HG02884 (cell line): ENCODE measurements at regions not wholly inside any gene's neighbourhood (a gene's known extent, or its start where the extent isn't known, plus 50 kb on each side); places are given as distances from the start of the nearest gene placed in this dataset.
"Not testable (repeated sequence)": the region's sequence is repeated elsewhere in the genome, so short reads cannot be mapped to it uniquely, and the experiment has no call there.

Source experiments
- ATAC-seq: cut with Tn5 transposase; IDR thresholded peaks from one replicate; pipeline ENCODE4 v1.9.1; 2021; ENCODE audit warnings: mild to moderate bottlenecking, moderate library complexity; ENCODE audit not compliant: unreplicated experiment

GRCh38 chr12:17369556-17369955 lies 720.4 kb downstream of the RERGL start:
- no peak for ATAC-seq

- no peak for ATAC-seq
These were observed 728.8 kb downstream of the RERGL start for GRCh38 chr12:17361224-17361623.

GRCh38 chr12:17358835-17359234 lies 731.2 kb downstream of the RERGL start:
- no peak for ATAC-seq

GRCh38 chr12:17357396-17357795 lies 732.6 kb downstream of the RERGL start:
- ATAC-seq = no peak

GRCh38 chr12:17352164-17352563 lies 737.8 kb downstream of the RERGL start:
- ATAC-seq = no peak

- no peak for ATAC-seq
These were observed 741.7 kb downstream of the RERGL start for GRCh38 chr12:17348311-17348710.

- ATAC-seq = no peak
These were observed 738.7 kb upstream of the LMO3 start for GRCh38 chr12:17344649-17345048.

- no peak for ATAC-seq
These were observed 736.5 kb upstream of the LMO3 start for GRCh38 chr12:17342381-17342961.

- no peak for ATAC-seq
These were observed 729.5 kb upstream of the LMO3 start for GRCh38 chr12:17335487-17335886.

- no peak for ATAC-seq
These were observed 728.8 kb upstream of the LMO3 start for GRCh38 chr12:17334784-17335183.

GRCh38 chr12:17333287-17333686 lies 727.3 kb upstream of the LMO3 start:
- ATAC-seq = no peak

GRCh38 chr12:17326649-17327048 lies 720.7 kb upstream of the LMO3 start:
- ATAC-seq = no peak

- ATAC-seq = no peak
These were observed 716.1 kb upstream of the LMO3 start for GRCh38 chr12:17322090-17322489.

GRCh38 chr12:17304503-17305347 lies 698.8 kb upstream of the LMO3 start:
- no peak for ATAC-seq

- ATAC-seq = no peak
These were observed 696.0 kb upstream of the LMO3 start for GRCh38 chr12:17302001-17302400.

GRCh38 chr12:17301544-17301943 lies 695.6 kb upstream of the LMO3 start:
- no peak for ATAC-seq

- ATAC-seq = no peak
These were observed 690.9 kb upstream of the LMO3 start for GRCh38 chr12:17296882-17297281.

- ATAC-seq = no peak
These were observed 680.9 kb upstream of the LMO3 start for GRCh38 chr12:17286874-17287273.

- no peak for ATAC-seq
These were observed 678.9 kb upstream of the LMO3 start for GRCh38 chr12:17284873-17285272.

- no peak for ATAC-seq
These were observed 677.6 kb upstream of the LMO3 start for GRCh38 chr12:17283563-17283962.

GRCh38 chr12:17282169-17282568 lies 676.2 kb upstream of the LMO3 start:
- not testable (repeated sequence) for ATAC-seq

GRCh38 chr12:17278946-17279345 lies 673.0 kb upstream of the LMO3 start:
- no peak for ATAC-seq

- no peak for ATAC-seq
These were observed 670.2 kb upstream of the LMO3 start for GRCh38 chr12:17276196-17276595.
